GM19463 (cell line): ENCODE measurements at regions not wholly inside any gene's neighbourhood (a gene's known extent, or its start where the extent isn't known, plus 50 kb on each side); places are given as distances from the start of the nearest gene placed in this dataset.

Experiments
- ATAC-seq: cut with Tn5 transposase; IDR thresholded peaks from one replicate; pipeline ENCODE4 v1.9.1; 2021; ENCODE audit warnings: mild to moderate bottlenecking, moderate library complexity; ENCODE audit not compliant: unreplicated experiment

DNA sequence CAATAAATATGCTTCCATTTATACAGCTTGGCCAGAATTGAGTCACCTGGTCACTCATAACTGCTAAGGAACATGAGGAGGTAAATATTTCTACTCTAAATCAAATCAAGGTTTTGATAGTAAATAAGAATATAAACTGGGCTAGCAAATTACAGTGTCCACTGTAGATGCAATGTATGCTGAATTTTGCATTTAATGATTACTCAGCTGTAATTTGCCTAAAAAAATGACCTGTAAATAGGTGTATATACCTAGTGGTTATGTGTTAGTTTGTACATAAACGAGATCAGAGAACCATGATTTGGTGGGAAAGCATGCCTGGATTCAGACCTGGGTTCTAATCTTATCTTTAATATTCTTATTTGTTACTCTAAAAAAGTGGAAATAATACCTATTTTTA is 76.6 kb upstream of the CNTN1 start:
- no peak for ATAC-seq

DNA sequence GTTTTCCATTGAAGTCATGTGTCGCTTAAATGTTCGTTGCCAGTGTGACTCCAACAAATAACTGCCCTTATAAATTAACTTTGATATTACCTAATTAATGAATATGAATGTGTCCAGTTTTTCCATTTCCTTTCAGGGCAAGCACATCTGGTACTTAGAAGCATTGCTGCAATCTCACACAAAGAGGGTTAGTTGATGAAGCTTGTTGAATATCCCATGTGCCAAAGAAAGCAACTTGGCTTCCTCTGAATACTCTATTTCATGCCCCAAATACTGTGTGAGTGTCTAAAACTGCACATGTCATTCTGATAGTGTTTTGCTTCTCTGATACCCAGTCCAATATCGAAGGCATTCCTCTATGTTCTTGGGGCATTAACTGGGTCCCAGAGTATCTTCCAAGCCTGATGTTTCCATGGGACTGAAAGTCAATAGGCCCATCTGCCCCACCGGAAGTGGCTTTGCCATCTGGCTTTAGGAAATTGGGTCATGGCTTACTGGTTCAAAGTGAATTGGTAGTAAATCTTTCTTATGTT is 75.8 kb upstream of the CNTN1 start:
- no peak for ATAC-seq

DNA sequence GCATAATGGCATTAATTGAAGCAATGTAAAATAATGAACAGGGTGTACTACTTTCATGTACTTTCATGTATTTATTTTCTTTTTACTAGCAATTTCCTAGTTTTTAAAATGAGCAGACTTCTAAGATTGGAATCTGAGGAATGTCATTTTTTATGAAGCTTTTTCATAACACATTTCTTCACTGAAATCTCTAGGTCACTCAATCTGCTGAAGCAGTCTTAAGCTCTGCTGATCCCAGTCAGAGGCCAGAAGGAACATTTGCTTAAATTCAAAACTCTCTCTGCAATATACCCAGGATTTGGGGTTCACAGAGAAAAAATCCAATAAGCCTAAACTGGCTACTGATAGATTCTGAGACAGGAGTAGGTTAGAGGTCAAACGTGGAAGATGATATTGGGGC is 73.6 kb upstream of the CNTN1 start:
- no peak for ATAC-seq

DNA sequence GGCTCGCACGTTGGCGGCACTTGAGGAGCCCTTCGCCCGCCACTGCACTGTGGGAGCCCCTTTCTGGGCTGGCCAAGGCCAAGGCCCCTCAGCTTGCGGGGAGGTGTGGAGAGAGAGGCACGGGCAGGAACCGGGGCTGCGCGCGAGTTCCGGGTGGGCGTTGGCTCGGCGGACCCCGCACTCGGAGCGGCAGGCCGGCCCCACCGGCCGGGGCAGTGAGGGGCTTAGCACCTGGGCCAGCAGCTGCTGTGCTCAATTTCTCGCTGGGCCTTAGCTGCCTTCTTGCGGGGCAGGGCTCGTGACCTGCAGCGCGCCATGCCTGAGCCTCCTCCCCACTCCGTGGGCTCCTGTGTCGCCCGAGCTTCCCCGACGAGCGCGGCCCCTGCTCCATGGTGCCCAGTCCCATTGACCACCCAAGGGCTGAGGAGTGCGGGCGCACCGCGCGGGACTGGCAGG is 71.6 kb upstream of the CNTN1 start:
- no peak for ATAC-seq

DNA sequence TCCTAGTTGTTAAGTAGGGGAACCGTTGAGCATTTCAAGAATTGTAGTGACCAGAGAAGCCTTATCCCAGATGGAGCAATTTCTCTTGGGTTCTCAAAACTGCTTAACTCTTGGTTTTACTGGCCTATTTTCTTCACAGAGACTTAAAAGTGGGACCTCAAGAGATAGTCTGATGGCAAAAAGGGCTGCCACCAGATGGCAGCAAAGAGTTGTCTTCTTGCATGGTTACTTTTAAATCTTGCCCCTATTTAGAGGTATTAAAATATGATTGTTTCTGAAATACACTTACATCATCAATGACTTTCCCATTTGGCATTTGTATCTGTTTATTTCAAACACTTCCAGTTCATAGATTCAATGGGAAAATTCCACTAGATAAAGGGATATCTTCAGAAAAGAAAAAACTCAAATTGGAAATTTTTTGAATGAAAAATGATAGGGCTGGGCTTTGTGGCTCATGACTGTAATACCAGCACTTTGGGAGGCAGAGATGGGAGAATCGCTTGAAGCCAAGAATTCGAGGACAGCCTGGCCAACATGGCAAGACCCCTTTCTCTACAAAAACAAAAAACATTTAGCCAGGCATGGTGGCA is 69.9 kb upstream of the CNTN1 start:
- peak; percentile 72 for ATAC-seq

DNA sequence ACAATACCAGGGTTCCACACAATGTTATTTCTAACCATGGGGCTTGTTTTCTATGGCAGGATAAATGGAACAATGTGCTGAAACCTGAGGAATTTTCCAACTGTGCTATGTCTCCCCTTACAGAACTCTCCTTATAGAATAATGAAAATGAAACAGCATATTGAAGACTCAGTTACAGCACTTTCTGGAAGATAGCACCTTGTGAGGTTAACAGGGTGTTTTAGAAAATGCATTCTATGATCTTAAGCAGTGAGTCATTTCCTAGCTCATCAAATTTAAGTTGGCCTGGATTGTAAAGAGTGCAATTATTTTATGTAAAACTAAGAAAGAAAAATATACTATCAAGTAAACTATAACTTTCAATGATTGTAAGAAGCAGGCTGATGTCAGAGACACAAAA is 60.1 kb upstream of the CNTN1 start:
- ATAC-seq = no peak

DNA sequence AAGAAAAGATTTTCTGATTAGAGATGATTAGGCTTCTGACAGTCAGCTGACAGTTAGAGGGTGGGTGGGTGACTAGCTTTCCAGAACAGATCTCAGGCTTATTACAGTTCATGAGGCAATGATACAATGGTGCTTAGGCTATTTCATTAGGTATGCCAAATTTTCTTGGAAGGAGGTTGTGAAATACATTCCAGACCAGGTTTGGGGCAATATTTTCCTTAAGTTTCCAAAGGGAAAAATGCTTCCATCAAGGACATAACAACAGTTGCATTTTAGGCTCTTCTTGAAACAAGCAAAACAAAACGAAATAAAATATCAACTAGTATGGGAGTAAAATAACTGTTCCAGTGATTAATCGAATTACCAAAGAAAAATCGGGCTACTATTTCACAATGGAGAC is 59.3 kb upstream of the CNTN1 start:
- ATAC-seq = no peak

DNA sequence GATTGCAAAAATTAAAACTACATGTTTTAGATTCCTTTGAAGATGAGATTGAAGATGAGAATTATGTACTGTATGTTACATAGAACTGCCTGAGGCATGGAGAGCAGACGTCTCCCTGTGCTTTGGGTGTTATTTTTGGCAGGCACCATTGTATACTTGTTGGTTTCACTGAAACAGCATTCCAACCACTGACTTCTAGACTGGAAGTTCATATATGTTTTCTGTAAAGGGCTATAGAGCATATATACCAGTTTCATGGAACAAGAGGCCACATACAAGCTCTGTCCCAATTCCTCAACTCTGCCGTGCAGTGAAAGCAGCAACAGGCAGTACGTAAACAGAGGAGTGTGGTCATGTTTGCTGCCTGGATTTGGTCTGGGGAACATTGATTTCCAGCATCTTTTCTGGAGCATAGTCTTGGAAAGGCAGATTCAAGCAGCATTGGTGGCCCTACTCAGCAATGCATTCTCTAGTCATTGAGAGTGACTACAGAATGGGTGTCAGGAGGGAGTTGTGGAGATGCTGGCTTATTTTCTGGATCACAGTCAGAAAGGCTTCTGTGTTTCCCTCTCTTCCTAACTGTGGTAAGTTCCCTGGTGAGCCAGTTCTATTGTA is 57.6 kb upstream of the CNTN1 start:
- ATAC-seq = no peak

DNA sequence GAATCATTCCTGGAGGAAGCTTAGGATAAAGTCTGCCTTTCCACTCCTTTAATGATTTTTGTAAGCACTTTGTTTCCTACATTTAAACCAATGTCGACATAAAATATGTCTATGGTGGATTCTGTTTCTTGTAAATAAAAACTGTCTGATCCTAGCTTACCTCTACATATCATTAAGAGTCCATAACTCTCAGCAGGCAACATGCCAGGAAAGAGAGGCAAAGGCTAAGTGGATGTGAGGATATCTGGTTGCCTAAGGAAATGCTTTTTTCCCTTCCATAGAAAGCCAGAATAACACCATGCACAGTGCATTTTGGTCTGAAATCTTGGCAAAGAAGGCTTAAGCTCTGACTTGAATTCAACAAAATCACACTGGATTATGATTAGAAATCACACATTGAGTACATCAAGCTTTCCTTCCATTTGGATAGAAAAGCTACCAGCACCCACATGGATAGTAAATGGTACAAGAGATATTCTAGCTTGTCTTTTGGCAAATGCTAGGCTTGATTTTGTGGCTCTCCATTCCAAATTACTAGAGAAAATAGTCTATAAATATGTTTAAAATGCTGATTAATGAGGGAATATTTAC is 57.0 kb upstream of the CNTN1 start:
- no peak for ATAC-seq
